G401.6 (cell line): ENCODE measurements at regions not wholly inside any gene's neighbourhood (a gene's known extent, or its start where the extent isn't known, plus 50 kb on each side); places are given as distances from the start of the nearest gene placed in this dataset.
"Not testable (repeated sequence)": the region's sequence is repeated elsewhere in the genome, so short reads cannot be mapped to it uniquely, and the experiment has no call there.

Experiments
- FAIRE-seq: peaks from 2 replicates; lab custom pipeline; 2012; peaks lifted over from hg19 to GRCh38; lab: Jason Lieb, UNC

DNA sequence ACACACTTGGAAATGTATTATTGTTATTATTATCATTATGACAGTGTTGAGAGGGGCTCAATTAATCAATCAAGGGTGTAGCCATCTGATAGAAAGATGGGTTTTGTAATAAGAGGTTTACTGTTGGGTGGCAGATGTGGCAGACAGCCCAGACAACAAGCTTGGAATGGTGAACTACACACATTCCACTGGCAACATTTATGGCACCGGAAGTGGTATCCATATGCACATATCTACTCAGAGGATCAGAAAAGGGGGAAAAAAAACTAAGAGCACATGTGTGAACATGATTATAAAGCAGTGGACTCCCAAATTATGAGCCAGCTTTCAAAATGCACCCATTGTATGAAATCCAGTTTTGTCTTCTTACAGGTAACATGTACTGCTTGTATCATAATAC lies 125.9 kb upstream of the ARX start:
- FAIRE-seq = no peak

GRCh38 chrX:25131055-25131454 lies 115.3 kb upstream of the ARX start:
- no peak for FAIRE-seq

DNA sequence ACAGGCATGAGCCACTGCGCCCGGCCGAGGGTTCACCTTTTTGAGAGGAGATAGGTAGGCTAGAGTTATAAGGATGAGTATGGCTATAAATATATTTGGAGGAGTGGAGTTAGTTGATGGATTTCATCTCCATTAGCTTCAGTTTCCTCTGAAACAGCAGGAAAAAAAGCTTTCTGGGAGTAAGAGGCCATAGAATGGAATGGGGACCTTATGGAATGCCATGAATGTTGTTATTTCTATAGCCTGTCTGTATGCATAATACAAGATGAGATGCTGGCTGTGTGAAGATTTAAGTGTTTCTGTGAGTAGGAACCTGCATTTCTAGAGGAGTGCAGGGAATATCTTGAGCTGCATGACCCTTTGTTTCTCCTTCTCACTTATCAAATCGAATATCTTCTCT lies 114.9 kb upstream of the ARX start:
- no peak for FAIRE-seq

DNA sequence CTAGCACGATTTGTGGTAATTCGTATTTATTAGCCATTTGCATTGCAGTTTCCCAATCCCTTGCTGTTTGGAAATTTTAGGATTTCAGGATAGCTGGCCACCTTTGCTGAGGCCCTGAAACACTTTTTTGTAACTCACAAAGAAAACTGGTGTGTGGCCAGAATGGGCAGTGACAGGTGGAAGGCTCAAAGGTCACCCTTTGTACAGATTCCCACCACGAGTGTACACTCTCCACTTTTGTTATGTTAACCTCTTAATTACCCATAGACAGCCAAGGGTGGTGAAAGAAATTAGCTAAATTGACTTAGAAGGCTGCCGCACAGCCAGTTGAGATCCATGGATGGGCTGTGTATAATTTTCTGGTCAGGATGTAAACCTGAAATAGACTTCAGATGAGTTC lies 109.7 kb upstream of the ARX start:
- no peak for FAIRE-seq

DNA sequence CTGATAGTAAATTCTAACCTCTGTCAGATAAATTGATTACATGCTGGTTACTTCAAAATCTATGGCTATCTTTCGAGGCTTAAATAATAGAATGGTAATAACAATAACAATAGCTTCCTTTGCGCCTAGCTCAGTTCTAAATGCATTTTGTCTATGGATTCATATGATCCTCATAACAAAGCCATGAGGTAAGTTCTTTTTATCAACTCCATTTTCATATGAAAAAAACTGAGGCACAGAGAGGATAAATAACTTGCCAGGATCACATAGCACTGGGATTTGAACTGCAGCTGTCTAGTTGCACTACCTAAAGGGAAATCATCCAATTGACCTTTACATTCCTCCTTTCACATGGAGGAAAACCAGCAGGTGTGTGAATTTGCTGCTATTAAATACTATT lies 108.6 kb upstream of the ARX start:
- no peak for FAIRE-seq

DNA sequence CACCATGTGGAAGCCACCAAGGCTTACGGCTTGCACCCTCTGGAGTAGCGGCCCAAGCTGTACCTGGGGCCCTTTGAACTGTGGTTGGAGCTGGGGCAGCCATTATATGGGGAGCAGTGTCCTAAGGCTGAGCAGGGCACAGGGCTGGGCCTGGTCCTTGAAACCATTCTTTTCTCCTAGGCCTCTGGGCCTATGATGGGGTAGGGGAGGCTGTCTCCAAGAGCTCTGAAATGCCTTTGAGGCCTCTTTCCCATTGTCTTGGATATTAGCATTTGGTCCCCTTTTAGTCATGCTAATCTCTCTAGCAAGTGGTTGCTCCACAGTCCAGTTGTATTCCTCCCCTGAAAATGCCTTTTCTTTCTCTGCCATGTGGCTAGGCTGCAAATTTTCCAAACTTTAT lies 96.4 kb upstream of the ARX start:
- no peak for FAIRE-seq

DNA sequence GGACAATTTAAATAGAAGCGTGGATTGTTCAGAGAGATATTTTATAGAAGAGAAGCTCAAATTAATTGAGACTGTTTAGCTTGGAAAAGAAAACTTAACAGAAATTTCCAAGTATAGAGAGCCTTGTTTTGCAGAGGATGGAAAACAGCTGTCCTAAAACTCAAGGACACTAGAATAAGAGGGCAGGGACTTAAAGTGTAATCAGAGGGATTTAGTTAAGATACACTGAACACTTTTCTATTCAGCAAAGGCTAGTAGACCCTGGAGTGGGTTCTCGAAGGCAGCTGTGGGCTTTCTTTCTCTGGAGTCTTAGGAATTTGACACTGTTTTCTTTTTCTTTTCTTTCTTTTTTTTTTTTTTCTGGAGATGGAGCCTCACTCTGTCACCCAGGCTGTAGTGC lies 92.7 kb upstream of the ARX start:
- FAIRE-seq = no peak

DNA sequence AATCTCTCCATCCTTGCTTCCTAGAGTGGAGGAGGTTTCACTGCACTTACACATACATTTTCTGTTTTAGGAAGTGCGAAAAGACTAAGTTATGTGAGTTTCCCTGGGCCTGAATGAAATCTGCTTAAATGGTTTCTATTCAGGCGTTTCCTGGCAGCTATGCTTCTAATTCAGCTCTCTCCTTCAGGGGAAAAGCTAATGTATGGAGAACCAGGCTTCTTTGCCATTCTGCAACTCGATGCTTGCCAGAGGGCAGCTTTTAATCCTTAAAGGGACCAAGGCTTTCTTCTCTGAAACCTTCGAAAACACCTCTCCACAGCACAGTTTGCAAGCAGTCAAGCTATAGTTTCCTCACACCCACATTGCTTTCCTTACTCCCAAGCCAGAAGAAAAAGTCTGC lies 89.5 kb upstream of the ARX start:
- FAIRE-seq = no peak

GRCh38 chrX:25096522-25097045 lies 80.8 kb upstream of the ARX start:
- FAIRE-seq = no peak

- FAIRE-seq = not testable (repeated sequence)
Measured at GRCh38 chrX:25091152-25091551, 75.4 kb upstream of the ARX start.

DNA sequence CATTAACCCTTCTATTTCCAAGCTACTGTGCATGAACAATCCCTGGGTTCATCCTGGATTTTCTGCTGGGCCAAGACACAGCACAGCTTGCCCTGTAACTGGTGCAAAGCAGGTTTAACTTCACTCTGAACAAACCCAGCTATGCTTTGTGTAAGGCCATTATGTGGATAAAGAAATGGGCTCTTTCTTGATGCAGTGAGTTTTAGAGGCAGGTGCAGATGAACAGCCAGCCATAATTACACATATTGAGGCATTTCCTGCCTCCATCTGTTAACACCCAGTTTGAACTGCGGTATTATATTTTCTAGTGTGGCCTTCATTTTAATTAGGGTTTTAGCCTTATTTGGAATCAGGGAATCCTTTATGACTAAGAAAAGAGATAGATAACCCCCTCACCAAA lies 68.7 kb upstream of the ARX start:
- no peak for FAIRE-seq

GRCh38 chrX:25083661-25084060 lies 67.9 kb upstream of the ARX start:
- FAIRE-seq = no peak

- FAIRE-seq = no peak
Measured at GRCh38 chrX:25079020-25079419, 63.3 kb upstream of the ARX start.

DNA sequence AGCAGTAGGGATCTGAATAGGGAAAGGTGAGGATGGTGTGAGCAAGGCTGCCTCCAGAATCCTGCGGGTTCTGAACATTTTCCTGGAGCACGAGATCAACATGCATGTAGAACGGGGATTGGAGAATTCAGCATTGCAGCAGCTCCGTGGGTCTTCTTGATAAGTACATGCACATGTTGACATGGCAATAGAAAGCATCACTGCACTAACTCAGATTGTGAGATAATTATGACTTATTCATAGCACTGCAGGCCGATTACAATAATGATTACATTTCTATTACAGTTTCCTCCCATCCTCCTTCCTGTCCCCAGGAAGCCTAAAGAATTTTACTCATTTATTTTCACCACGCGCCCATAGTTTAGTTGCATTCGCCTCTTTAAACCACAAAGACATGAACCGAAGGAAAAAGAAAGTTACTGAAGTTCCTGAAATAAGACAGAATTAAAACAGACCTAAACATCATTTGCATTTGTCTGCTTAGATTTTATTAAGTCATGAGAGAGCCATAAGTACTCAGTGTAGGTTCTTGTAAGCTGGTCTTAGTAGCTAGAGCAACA lies 61.3 kb upstream of the ARX start:
- no peak for FAIRE-seq

GRCh38 chrX:25072247-25072646 lies 56.5 kb upstream of the ARX start:
- FAIRE-seq = no peak

GRCh38 chrX:25070038-25070437 lies 54.3 kb upstream of the ARX start:
- FAIRE-seq = no peak

GRCh38 chrX:25069209-25069608 lies 53.4 kb upstream of the ARX start:
- no peak for FAIRE-seq

DNA sequence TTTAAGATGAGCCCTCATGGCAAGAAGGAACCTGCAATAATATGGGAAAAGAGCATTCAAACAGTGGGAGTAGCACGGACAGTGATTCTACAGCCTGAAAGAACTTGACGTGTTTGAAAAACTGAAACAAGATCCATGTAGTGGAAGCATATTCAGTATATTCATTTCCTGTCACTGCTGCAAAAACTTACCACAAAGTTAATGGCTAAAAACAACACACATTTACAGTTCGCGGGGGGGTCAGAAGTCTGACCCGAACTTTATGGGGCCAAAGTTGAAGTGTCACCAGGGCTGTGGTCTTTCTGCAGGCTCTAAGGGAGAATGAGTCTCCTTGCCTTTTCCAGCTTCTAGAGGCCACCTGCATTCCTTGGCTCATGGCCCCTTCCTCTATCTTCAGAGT lies 52.6 kb upstream of the ARX start:
- no peak for FAIRE-seq

DNA sequence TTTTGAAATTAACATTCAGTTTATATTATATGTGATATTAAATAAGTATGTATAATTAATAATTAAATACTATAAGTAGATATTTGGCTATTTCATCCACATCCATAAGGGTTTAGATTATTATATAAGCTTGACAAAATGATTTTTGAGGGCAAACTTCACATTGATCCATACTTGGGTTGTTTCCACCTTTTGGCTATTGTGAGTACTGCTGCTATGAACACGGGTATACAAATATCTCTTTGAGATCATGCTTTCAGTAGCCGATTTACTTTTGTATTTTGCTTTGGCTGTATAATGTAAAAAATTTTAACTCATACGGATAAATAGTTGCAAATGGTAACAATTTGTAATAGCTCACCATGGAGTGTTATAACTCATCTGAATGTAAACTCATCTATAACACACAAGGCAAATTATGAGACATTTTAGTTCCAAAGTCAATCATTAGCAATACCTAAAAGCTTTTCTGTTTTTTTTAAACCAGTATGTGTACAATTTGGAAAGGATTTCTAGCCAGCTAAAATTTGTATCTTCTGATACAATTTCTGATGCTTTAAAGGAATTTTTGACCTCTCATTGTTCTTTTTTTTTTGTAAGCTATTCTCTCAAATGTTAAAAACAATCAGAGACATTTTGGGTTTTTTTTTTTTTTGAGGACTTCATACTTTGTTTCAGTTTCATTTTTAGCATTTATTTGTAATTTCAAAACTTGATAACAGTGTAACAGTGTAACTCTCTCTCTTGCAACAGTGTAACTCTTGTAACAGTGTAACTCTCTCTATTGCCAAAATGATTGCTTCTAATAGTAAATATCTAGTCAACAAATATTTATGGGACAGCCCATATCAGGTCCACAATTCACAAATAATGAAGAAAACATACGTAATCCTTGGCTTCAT lies 51.8 kb upstream of the ARX start:
- no peak for FAIRE-seq

GRCh38 chrX:25066131-25066530 lies 50.4 kb upstream of the ARX start:
- FAIRE-seq = no peak
